Epithelial cell of esophagus (primary cell): ENCODE measurements at regions not wholly inside any gene's neighbourhood (a gene's known extent, or its start where the extent isn't known, plus 50 kb on each side); places are given as distances from the start of the nearest gene placed in this dataset.

Source experiments
- DNase-seq: peaks from one replicate; pipeline ENCODE4 v3.0.0; 2010; ENCODE audit warnings: low read depth
- H3K4me3 ChIP-seq: 2 replicates; pipeline ENCODE4 v1.5.1; 2011; ENCODE audit warnings: mild to moderate bottlenecking, low read length, control low read depth
- CTCF ChIP-seq: IDR thresholded peaks from 2 replicates; pipeline ENCODE4 v1.5.1; 2011; ENCODE audit warnings: low read depth, mild to moderate bottlenecking, low read length, control low read depth, inconsistent platforms; ENCODE audit not compliant: insufficient read depth; ENCODE audit errors: missing control alignments

- TF ChIP-seq CTCF = no peak
- H3K4me3 ChIP-seq = no peak overlapping the region
- peak; percentile 15 for DNase-seq
Observed at GRCh38 chr1:103373991-103374390, 151.5 kb upstream of the RNPC3 start.

GRCh38 chr1:103372866-103373265 is 152.6 kb upstream of the RNPC3 start:
- H3K4me3 ChIP-seq = no peak overlapping the region
- no peak for TF ChIP-seq CTCF
- no peak for DNase-seq

- TF ChIP-seq CTCF = no peak
- DNase-seq = peak; percentile 59
- H3K4me3 ChIP-seq = no peak overlapping the region
Observed at GRCh38 chr1:103371234-103371633, 154.3 kb upstream of the RNPC3 start.

- DNase-seq = no peak
- no peak for TF ChIP-seq CTCF
- H3K4me3 ChIP-seq = no peak overlapping the region
Observed at GRCh38 chr1:103367186-103367585, 158.3 kb upstream of the RNPC3 start.

- H3K4me3 ChIP-seq = no peak overlapping the region
- TF ChIP-seq CTCF = no peak
- no peak for DNase-seq
Observed at GRCh38 chr1:103365860-103366569, 159.5 kb upstream of the RNPC3 start.

- no peak overlapping the region for H3K4me3 ChIP-seq
- TF ChIP-seq CTCF = no peak
- DNase-seq = no peak
Observed at GRCh38 chr1:103363008-103363365, 162.5 kb upstream of the RNPC3 start.

GRCh38 chr1:103362348-103363007 is 163.0 kb upstream of the RNPC3 start:
- TF ChIP-seq CTCF = no peak
- H3K4me3 ChIP-seq = no peak overlapping the region
- no peak for DNase-seq
